CD4-positive, alpha-beta T cell (primary cell): ENCODE measurements at regions not wholly inside any gene's neighbourhood (a gene's known extent, or its start where the extent isn't known, plus 50 kb on each side); places are given as distances from the start of the nearest gene placed in this dataset.

Experiments used
- ATAC-seq: fragments of 200-7000 bp; cut with Tn5 transposase; one replicate; pipeline ENCODE4 v1.10.0; 2022; ENCODE audit warnings: mild to moderate bottlenecking; ENCODE audit not compliant: poor library complexity
- CTCF ChIA-PET: fragments of 350-600 bp; sonication (Branson Sonifier 250); formaldehyde crosslinking; loops from one replicate; lab custom pipeline; 2021; ENCODE audit warnings: antibody characterized with exemption, inconsistent platforms; lab: Charles Lee
- POLR2A ChIA-PET: fragments of 350-600 bp; sonication (Branson Sonifier 250); formaldehyde crosslinking; loops from one replicate; lab custom pipeline; 2021; ENCODE audit warnings: antibody characterized with exemption, inconsistent platforms; lab: Charles Lee
- DNase-seq, 14 experiments: peaks; one replicate each; pipeline ENCODE4 v3.0.0-alpha.2; 2013 to 2020; ENCODE audit warnings: mixed read lengths in 2 of 14
- H3K27ac ChIP-seq, 2 donors: one replicate each; pipeline versions ENCODE4 v1.5.1 to v1.7.0; 2013; ENCODE audit warnings: low read length in 2 of 2, low read depth in 1 of 2, mild to moderate bottlenecking in 1 of 2
- H3K27me3 ChIP-seq, 2 experiments: 1 replicate in 1 of 2; 2 replicates in 1 of 2; pipeline versions ENCODE4 v1.6.1 to v1.7.0; 2013; ENCODE audit warnings: low read length in 2 of 2, control low read depth in 1 of 2, mild to moderate bottlenecking in 1 of 2, moderate library complexity in 1 of 2; ENCODE audit not compliant: insufficient read depth in 2 of 2, control insufficient read depth in 1 of 2
- H3K36me3 ChIP-seq: one replicate; pipeline ENCODE4 v1.6.1; 2013; ENCODE audit warnings: low read length, control low read depth; ENCODE audit not compliant: insufficient read depth
- H3K4me1 ChIP-seq: one replicate; pipeline ENCODE4 v1.6.1; 2013; ENCODE audit warnings: low read length, control low read depth; ENCODE audit not compliant: insufficient read depth
- H3K4me3 ChIP-seq: one replicate; pipeline ENCODE4 v1.5.1; 2013; ENCODE audit warnings: mild to moderate bottlenecking, low read length, moderate library complexity
- H3K9me3 ChIP-seq, 2 experiments: 1 replicate in 1 of 2; 2 replicates in 1 of 2; pipeline versions ENCODE4 v1.6.1 to v1.7.0; 2013; ENCODE audit warnings: low read length in 2 of 2, mild to moderate bottlenecking in 2 of 2, control low read depth in 1 of 2, moderate library complexity in 1 of 2; ENCODE audit not compliant: control insufficient read depth in 1 of 2, insufficient read depth in 1 of 2
- H3K27ac Mint-ChIP-seq: one replicate; pipeline ENCODE4 v1.8.0; 2020; ENCODE audit warnings: mixed read lengths
- H3K27me3 Mint-ChIP-seq: one replicate; pipeline ENCODE4 v1.8.0; 2021; ENCODE audit warnings: mixed read lengths
- H3K36me3 Mint-ChIP-seq: one replicate; pipeline ENCODE4 v1.8.0; 2021; ENCODE audit warnings: low read depth, mixed read lengths
- H3K4me1 Mint-ChIP-seq: one replicate; pipeline ENCODE4 v1.8.0; 2021; ENCODE audit warnings: low read depth, mixed read lengths
- H3K4me3 Mint-ChIP-seq: one replicate; pipeline ENCODE4 v1.8.0; 2020; ENCODE audit warnings: mild to moderate bottlenecking, mixed read lengths
- H3K9me3 Mint-ChIP-seq: one replicate; pipeline ENCODE4 v1.8.0; 2020; ENCODE audit warnings: mixed read lengths
- CTCF ChIP-seq: fragments of 200-600 bp; IDR thresholded peaks from one replicate; pipeline ENCODE4 v1.8.0; 2022; ENCODE audit warnings: antibody characterized with exemption, mild to moderate bottlenecking
- intact Hi-C, 2 experiments: fragments of 100-400 bp; cut with DNase I in 1 of 2; cut with micrococcal nuclease in 1 of 2; formaldehyde crosslinking; loops; one replicate each; pipeline versions ENCODE4 v1.15.1 to v1.9.0; 2023 to 2025; cut with DNase I, micrococcal nuclease

DNA sequence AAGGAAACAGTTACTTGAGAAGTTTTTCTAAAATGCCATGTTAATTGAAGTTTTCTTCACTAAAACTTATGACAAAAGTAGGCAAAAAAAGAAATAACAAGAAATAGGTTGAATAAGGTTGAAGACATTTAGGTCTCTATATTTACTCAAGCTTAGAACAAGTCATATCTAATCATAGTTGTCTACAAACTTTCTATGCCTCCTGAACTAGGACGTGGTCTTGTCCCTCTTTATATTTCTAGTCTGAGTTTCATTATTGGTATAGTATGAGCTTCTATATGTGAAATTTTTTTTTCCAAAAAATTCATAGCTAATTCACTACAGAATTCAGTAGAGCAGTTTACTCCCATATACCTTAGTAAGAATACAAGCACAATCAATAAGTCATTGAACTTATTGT lies 836.4 kb downstream of the SLITRK6 start:
- Histone ChIP-seq H3K27me3 (no peaks in the 10 kb centered on the region), H3K4me1 (no peaks in the 10 kb centered on the region), H3K4me3 (no peak overlapping the region), H3K36me3 (no peaks in the 10 kb centered on the region), H3K9me3 (peaks cover 0 to 16% of the 10 kb centered on the region in 2 experiments), H3K27ac (no peak overlapping the region)
- Mint-ChIP-seq H3K9me3 (no peaks in the 10 kb centered on the region), H3K27me3 (no peaks in the 10 kb centered on the region), H3K27ac (no peak overlapping the region), H3K36me3 (no peaks in the 10 kb centered on the region), H3K4me3 (no peak overlapping the region), H3K4me1 (no peaks in the 10 kb centered on the region)
- intact Hi-C loops: no loop called here
- ChIA-PET CTCF (no interaction called here), POLR2A (no interaction called here)
- ATAC-seq (no peak), DNase-seq (no peak)
- no peak for TF ChIP-seq CTCF

DNA sequence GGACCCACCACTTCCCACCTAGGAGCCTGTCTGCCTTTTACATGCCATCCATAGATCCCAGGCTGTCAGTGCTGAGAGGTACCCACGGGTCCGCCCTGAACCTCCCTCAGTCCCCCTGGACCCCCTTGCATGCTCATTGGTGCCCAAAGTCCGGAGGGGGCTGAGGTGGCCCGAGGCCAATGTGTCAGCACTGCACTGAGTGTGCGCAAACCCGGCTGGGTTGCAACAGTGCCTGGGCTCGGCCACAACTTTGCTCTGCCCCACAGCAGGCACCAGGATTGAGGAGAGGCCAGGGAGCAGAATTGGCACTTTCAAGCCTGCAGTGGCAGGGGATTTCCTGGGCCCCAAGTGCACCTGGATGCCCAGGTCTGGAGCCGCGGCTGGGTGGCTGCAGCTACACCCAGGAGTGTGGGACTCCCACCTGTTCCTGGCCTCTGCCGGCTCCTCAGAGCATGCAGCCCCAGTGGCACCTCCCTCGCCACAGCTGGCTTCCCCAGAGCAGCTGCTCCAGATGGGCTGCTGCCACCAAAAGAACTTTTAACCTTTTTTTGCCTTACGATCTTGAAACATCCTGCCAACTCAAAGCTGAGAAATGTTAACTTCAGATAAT lies 837.0 kb downstream of the SLITRK6 start:
- intact Hi-C loops: no loop called here
- Mint-ChIP-seq H3K9me3 (no peaks in the 10 kb centered on the region), H3K27ac (no peak overlapping the region), H3K4me3 (no peak overlapping the region), H3K36me3 (no peaks in the 10 kb centered on the region), H3K27me3 (no peaks in the 10 kb centered on the region), H3K4me1 (no peaks in the 10 kb centered on the region)
- H3K9me3 ChIP-seq: peaks cover 0 to 16% of the 10 kb centered on the region in 2 experiments
- DNase-seq (no peak), ATAC-seq (no peak)
- H3K27me3 ChIP-seq: no peaks in the 10 kb centered on the region
- ChIA-PET CTCF (no interaction called here), POLR2A (no interaction called here)
- H3K4me1 ChIP-seq: no peaks in the 10 kb centered on the region
- H3K4me3 ChIP-seq: no peak overlapping the region
- no peaks in the 10 kb centered on the region for H3K36me3 ChIP-seq
- TF ChIP-seq CTCF: no peak
- H3K27ac ChIP-seq: no peak overlapping the region

DNA sequence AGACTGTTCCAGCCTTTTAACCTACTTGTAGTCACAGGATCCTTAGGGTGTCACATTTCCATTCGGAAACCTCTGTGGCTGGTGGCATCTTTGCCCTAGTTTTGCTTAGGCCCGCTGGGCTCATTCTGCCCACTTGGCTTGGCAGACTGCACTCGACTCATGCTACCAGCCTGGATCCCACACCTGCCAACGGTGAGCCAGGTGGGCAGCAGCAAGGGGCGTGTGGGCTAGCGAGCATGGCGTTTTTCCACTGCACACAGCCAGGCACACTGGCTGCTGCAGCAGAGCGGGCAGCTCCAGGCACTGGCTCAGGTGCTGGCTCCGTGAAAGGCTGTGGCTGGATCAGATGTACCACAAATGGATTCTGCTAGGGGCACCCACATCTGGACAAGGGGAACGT lies 838.2 kb downstream of the SLITRK6 start:
- H3K4me1 Mint-ChIP-seq: no peaks in the 10 kb centered on the region
- no peak overlapping the region for H3K4me3 Mint-ChIP-seq
- H3K4me1 ChIP-seq: no peaks in the 10 kb centered on the region
- intact Hi-C loops: no loop called here
- no peaks in the 10 kb centered on the region for H3K9me3 Mint-ChIP-seq
- no peak overlapping the region for H3K27ac ChIP-seq
- TF ChIP-seq CTCF: no peak
- H3K36me3 ChIP-seq: no peaks in the 10 kb centered on the region
- ChIA-PET POLR2A (no interaction called here), CTCF (no interaction called here)
- no peaks in the 10 kb centered on the region for H3K27me3 Mint-ChIP-seq
- H3K9me3 ChIP-seq: peaks cover 0 to 16% of the 10 kb centered on the region in 2 experiments
- no peaks in the 10 kb centered on the region for H3K27me3 ChIP-seq
- no peak for DNase-seq
- no peak overlapping the region for H3K27ac Mint-ChIP-seq
- H3K36me3 Mint-ChIP-seq: no peaks in the 10 kb centered on the region
- no peak for ATAC-seq
- H3K4me3 ChIP-seq: no peak overlapping the region
